ENCODE measurements at regions not wholly inside any gene's neighbourhood (a gene's known extent, or its start where the extent isn't known, plus 50 kb on each side); places are given as distances from the start of the nearest gene placed in this dataset.

DNA sequence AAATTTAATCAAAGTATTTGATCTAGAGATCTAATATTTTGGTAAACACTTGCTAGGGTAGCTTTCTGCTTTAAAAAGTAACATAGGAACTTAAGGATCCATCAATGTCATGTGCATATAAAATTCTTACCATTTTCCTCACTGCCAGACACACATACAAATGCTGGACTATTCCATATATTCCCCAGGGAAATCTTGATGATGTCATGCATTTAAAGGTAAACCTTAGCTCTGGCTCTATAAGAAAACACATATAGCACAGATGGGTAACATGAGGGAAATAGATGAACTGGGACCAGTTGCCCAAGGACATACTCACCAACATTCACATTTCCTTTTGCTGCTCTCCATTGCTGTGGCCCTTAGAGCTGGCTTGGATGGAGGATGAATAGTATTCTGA is 79.1 kb upstream of the FMNL2 start:
- TF ChIP-seq, protein P1, sequence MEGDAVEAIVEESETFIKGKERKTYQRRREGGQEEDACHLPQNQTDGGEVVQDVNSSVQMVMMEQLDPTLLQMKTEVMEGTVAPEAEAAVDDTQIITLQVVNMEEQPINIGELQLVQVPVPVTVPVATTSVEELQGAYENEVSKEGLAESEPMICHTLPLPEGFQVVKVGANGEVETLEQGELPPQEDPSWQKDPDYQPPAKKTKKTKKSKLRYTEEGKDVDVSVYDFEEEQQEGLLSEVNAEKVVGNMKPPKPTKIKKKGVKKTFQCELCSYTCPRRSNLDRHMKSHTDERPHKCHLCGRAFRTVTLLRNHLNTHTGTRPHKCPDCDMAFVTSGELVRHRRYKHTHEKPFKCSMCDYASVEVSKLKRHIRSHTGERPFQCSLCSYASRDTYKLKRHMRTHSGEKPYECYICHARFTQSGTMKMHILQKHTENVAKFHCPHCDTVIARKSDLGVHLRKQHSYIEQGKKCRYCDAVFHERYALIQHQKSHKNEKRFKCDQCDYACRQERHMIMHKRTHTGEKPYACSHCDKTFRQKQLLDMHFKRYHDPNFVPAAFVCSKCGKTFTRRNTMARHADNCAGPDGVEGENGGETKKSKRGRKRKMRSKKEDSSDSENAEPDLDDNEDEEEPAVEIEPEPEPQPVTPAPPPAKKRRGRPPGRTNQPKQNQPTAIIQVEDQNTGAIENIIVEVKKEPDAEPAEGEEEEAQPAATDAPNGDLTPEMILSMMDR (IDR thresholded peaks at IDR 0.05; ENCODE audit: insufficient read depth, low read depth, low read length), result no peak
- no peak for TF ChIP-seq EZH2 (IDR thresholded peaks at IDR 0.05; ENCODE audit: insufficient read depth, low read length)

Measured in astrocyte (in vitro differentiated cells and primary cell).